OCI-LY7 (cell line): ENCODE measurements at regions not wholly inside any gene's neighbourhood (a gene's known extent, or its start where the extent isn't known, plus 50 kb on each side); places are given as distances from the start of the nearest gene placed in this dataset.
"Not testable (repeated sequence)": the region's sequence is repeated elsewhere in the genome, so short reads cannot be mapped to it uniquely, and the experiment has no call there.

ENCODE experiments used
- EZH2phosphoT487 ChIP-seq: fragments of 200-600 bp; sonication (generic); IDR thresholded peaks from 2 replicates; pipeline ENCODE4 v1.6.1; 2018; ENCODE audit warnings: low read depth, borderline replicate concordance, mild to moderate bottlenecking, mixed run types, antibody characterized with exemption, low read length, moderate library complexity, mixed read lengths
- TF ChIP-seq, protein P1 (sequence below): fragments of 200-600 bp; sonication (generic); conservative IDR thresholded peaks from 2 replicates; pipeline ENCODE4 v1.5.1; 2014; ENCODE audit warnings: mild to moderate bottlenecking, antibody characterized with exemption, low read length, moderate library complexity, mixed read lengths

DNA sequence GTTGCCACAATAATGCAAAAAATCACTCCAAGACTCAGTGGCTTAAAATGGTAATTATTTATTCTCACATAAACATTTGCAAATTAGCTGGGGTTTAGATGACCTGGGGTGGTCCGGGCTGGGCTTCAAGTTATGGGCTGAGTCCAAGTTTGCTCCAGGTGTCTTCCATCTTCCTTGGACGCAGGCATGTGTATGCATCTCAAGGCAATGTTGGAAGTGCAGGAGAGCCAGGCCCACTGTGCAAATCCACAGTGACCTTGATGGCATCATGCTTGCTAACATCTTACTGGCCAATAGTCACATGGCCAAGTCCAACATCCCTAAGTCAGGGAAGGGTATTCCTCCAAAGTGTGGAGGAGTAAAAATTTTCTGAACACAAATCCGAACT is 206.9 kb downstream of the BCAS1 start:
- TF ChIP-seq, protein P1, sequence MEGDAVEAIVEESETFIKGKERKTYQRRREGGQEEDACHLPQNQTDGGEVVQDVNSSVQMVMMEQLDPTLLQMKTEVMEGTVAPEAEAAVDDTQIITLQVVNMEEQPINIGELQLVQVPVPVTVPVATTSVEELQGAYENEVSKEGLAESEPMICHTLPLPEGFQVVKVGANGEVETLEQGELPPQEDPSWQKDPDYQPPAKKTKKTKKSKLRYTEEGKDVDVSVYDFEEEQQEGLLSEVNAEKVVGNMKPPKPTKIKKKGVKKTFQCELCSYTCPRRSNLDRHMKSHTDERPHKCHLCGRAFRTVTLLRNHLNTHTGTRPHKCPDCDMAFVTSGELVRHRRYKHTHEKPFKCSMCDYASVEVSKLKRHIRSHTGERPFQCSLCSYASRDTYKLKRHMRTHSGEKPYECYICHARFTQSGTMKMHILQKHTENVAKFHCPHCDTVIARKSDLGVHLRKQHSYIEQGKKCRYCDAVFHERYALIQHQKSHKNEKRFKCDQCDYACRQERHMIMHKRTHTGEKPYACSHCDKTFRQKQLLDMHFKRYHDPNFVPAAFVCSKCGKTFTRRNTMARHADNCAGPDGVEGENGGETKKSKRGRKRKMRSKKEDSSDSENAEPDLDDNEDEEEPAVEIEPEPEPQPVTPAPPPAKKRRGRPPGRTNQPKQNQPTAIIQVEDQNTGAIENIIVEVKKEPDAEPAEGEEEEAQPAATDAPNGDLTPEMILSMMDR, result not testable (repeated sequence)
- TF ChIP-seq EZH2phosphoT487, result not testable (repeated sequence)
